HEK293 (cell line): ENCODE measurements at regions not wholly inside any gene's neighbourhood (a gene's known extent, or its start where the extent isn't known, plus 50 kb on each side); places are given as distances from the start of the nearest gene placed in this dataset.
"Not testable (repeated sequence)": the region's sequence is repeated elsewhere in the genome, so short reads cannot be mapped to it uniquely, and the experiment has no call there.

Experiments
- CTCF ChIA-PET: fragments of 350-600 bp; formaldehyde crosslinking; extraction: SDS; loops from one replicate; lab custom pipeline; 2021; ENCODE audit warnings: antibody characterized with exemption; lab: Yijun Ruan, JAX
- POLR2A ChIA-PET: fragments of 300-600 bp; formaldehyde crosslinking; extraction: SDS; loops from one replicate; lab custom pipeline; 2020; ENCODE audit warnings: antibody characterized with exemption, inconsistent platforms; lab: Yijun Ruan, JAX
- H3K27ac ChIP-seq: fragments of 200-500 bp; sonication (Bioruptor generic); 2 replicates; pipeline ENCODE4 v1.5.1; 2014; ENCODE audit warnings: low read depth, low read length, control low read depth, inconsistent platforms; ENCODE audit errors: extremely low read depth
- H3K36me3 ChIP-seq, 2 experiments: fragments of 200-500 bp in 1 of 2; sonication (Bioruptor generic) in 1 of 2; 1 replicate in 1 of 2; 2 replicates in 1 of 2; pipeline ENCODE4 v1.5.1; 2014 to 2017; ENCODE audit warnings: inconsistent platforms in 2 of 2, low read length in 2 of 2; ENCODE audit not compliant: control insufficient read depth in 2 of 2, insufficient read depth in 1 of 2
- H3K4me1 ChIP-seq: fragments of 200-500 bp; sonication (Bioruptor generic); 2 replicates; pipeline ENCODE4 v1.5.1; 2014; ENCODE audit warnings: mild to moderate bottlenecking, low read length, inconsistent platforms; ENCODE audit not compliant: control insufficient read depth, insufficient read depth
- H3K4me3 ChIP-seq: 2 replicates; pipeline ENCODE4 v1.5.1; 2011; ENCODE audit warnings: low read depth, mild to moderate bottlenecking, control low read depth, low read length, moderate library complexity
- H3K9me3 ChIP-seq: fragments of 200-500 bp; sonication (Bioruptor generic); 2 replicates; pipeline ENCODE4 v1.5.1; 2014; ENCODE audit warnings: low read depth, low read length, inconsistent platforms; ENCODE audit not compliant: control insufficient read depth, insufficient read depth
- HOXD13 ChIP-seq: sonication (generic); formaldehyde crosslinking; IDR thresholded peaks from 2 replicates; pipeline ENCODE4 v1.8.0; 2022; ENCODE audit warnings: missing genetic modification reagents, borderline replicate concordance
- KLF16 ChIP-seq: fragments of 450-650 bp; formaldehyde crosslinking; IDR thresholded peaks from 2 replicates; pipeline ENCODE4 v1.5.1; 2017; ENCODE audit warnings: missing biosample characterization, missing genetic modification characterization
- ZBTB10 ChIP-seq: fragments of 450-650 bp; formaldehyde crosslinking; IDR thresholded peaks from 2 replicates; pipeline ENCODE4 v1.5.1; 2016; ENCODE audit warnings: missing biosample characterization, missing genetic modification characterization
- ZNF121 ChIP-seq: fragments of 450-650 bp; formaldehyde crosslinking; IDR thresholded peaks from 2 replicates; pipeline ENCODE4 v1.5.1; 2016; ENCODE audit warnings: missing biosample characterization, missing genetic modification characterization
- ZNF175 ChIP-seq: fragments of 450-650 bp; formaldehyde crosslinking; IDR thresholded peaks from 2 replicates; pipeline ENCODE4 v1.5.1; 2016; ENCODE audit warnings: missing biosample characterization, missing genetic modification characterization
- ZNF202 ChIP-seq: fragments of 450-650 bp; formaldehyde crosslinking; IDR thresholded peaks from 2 replicates; pipeline ENCODE4 v1.5.1; 2016; ENCODE audit warnings: missing biosample characterization, missing genetic modification characterization, borderline replicate concordance
- ZNF394 ChIP-seq: fragments of 450-650 bp; formaldehyde crosslinking; IDR thresholded peaks from 2 replicates; pipeline ENCODE4 v1.5.1; 2016; ENCODE audit warnings: missing biosample characterization, missing genetic modification characterization, mild to moderate bottlenecking, moderate library complexity, borderline replicate concordance
- ZNF530 ChIP-seq: fragments of 450-650 bp; formaldehyde crosslinking; IDR thresholded peaks from 2 replicates; pipeline ENCODE4 v1.5.1; 2016; ENCODE audit warnings: low read depth, missing biosample characterization, missing genetic modification characterization
- ZNF571 ChIP-seq: fragments of 450-650 bp; formaldehyde crosslinking; IDR thresholded peaks from 2 replicates; pipeline ENCODE4 v1.5.0; 2017; ENCODE audit warnings: missing biosample characterization, missing genetic modification characterization
- ZNF580 ChIP-seq: fragments of 450-650 bp; formaldehyde crosslinking; IDR thresholded peaks from 2 replicates; pipeline ENCODE4 v1.5.1; 2016; ENCODE audit warnings: missing biosample characterization, missing genetic modification characterization
- TF ChIP-seq, protein P1 (sequence below): fragments of 450-650 bp; formaldehyde crosslinking; IDR thresholded peaks from 2 replicates; pipeline ENCODE4 v1.5.1; 2016; ENCODE audit warnings: missing biosample characterization, missing genetic modification characterization, low read depth
- TF ChIP-seq, protein P2 (sequence below): fragments of 450-650 bp; formaldehyde crosslinking; IDR thresholded peaks from 2 replicates; pipeline ENCODE4 v1.5.1; 2017; ENCODE audit warnings: missing biosample characterization, missing genetic modification characterization
- TF ChIP-seq, protein P3 (sequence below): fragments of 450-650 bp; formaldehyde crosslinking; IDR thresholded peaks from 2 replicates; pipeline ENCODE4; 2016; ENCODE audit warnings: missing biosample characterization, missing genetic modification characterization
- TF ChIP-seq, protein P4 (sequence below): fragments of 450-650 bp; formaldehyde crosslinking; IDR thresholded peaks from 2 replicates; pipeline ENCODE4 v1.5.1; 2016; ENCODE audit warnings: missing biosample characterization, missing genetic modification characterization
- TF ChIP-seq, protein P5 (sequence below): fragments of 450-650 bp; formaldehyde crosslinking; IDR thresholded peaks from 2 replicates; pipeline ENCODE4 v1.5.1; 2016; ENCODE audit warnings: missing biosample characterization, missing genetic modification characterization

- TF ChIP-seq, protein P1, sequence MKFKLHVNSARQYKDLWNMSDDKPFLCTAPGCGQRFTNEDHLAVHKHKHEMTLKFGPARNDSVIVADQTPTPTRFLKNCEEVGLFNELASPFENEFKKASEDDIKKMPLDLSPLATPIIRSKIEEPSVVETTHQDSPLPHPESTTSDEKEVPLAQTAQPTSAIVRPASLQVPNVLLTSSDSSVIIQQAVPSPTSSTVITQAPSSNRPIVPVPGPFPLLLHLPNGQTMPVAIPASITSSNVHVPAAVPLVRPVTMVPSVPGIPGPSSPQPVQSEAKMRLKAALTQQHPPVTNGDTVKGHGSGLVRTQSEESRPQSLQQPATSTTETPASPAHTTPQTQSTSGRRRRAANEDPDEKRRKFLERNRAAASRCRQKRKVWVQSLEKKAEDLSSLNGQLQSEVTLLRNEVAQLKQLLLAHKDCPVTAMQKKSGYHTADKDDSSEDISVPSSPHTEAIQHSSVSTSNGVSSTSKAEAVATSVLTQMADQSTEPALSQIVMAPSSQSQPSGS = no peak
Measured at GRCh38 chr4:125649452-125649851, 334.7 kb downstream of the FAT4 start (continued).

GRCh38 chr4:125650557-125650956, 335.8 kb downstream of the FAT4 start:
- POLR2A ChIA-PET = no interaction called here
- TF ChIP-seq ZNF580 (tag by site-specific recombination) (no peak), ZNF121 (no peak), ZNF571 (tag by site-specific recombination) (no peak), ZBTB10 (tag by site-specific recombination) (no peak), ZNF175 (no peak), ZNF394 (tag by site-specific recombination) (no peak), KLF16 (no peak), ZNF202 (tag by site-specific recombination) (no peak), ZNF530 (no peak), HOXD13 (no peak)
- TF ChIP-seq, protein P2, sequence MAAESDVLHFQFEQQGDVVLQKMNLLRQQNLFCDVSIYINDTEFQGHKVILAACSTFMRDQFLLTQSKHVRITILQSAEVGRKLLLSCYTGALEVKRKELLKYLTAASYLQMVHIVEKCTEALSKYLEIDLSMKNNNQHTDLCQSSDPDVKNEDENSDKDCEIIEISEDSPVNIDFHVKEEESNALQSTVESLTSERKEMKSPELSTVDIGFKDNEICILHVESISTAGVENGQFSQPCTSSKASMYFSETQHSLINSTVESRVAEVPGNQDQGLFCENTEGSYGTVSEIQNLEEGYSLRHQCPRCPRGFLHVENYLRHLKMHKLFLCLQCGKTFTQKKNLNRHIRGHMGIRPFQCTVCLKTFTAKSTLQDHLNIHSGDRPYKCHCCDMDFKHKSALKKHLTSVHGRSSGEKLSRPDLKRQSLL (tag by site-specific recombination) = no peak
- TF ChIP-seq, protein P3, sequence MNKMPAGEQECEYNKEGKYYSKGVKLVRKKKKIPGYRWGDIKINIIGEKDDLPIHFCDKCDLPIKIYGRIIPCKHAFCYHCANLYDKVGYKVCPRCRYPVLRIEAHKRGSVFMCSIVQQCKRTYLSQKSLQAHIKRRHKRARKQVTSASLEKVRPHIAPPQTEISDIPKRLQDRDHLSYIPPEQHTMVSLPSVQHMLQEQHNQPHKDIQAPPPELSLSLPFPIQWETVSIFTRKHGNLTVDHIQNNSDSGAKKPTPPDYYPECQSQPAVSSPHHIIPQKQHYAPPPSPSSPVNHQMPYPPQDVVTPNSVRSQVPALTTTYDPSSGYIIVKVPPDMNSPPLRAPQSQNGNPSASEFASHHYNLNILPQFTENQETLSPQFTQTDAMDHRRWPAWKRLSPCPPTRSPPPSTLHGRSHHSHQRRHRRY (tag by site-specific recombination) = no peak
- TF ChIP-seq, protein P4, sequence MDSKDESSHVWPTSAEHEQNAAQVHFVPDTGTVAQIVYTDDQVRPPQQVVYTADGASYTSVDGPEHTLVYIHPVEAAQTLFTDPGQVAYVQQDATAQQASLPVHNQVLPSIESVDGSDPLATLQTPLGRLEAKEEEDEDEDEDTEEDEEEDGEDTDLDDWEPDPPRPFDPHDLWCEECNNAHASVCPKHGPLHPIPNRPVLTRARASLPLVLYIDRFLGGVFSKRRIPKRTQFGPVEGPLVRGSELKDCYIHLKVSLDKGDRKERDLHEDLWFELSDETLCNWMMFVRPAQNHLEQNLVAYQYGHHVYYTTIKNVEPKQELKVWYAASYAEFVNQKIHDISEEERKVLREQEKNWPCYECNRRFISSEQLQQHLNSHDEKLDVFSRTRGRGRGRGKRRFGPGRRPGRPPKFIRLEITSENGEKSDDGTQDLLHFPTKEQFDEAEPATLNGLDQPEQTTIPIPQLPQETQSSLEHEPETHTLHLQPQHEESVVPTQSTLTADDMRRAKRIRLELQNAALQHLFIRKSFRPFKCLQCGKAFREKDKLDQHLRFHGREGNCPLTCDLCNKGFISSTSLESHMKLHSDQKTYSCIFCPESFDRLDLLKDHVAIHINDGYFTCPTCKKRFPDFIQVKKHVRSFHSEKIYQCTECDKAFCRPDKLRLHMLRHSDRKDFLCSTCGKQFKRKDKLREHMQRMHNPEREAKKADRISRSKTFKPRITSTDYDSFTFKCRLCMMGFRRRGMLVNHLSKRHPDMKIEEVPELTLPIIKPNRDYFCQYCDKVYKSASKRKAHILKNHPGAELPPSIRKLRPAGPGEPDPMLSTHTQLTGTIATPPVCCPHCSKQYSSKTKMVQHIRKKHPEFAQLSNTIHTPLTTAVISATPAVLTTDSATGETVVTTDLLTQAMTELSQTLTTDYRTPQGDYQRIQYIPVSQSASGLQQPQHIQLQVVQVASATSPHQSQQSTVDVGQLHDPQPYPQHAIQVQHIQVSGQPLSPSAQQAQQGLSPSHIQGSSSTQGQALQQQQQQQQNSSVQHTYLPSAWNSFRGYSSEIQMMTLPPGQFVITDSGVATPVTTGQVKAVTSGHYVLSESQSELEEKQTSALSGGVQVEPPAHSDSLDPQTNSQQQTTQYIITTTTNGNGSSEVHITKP = no peak
- TF ChIP-seq, protein P5, sequence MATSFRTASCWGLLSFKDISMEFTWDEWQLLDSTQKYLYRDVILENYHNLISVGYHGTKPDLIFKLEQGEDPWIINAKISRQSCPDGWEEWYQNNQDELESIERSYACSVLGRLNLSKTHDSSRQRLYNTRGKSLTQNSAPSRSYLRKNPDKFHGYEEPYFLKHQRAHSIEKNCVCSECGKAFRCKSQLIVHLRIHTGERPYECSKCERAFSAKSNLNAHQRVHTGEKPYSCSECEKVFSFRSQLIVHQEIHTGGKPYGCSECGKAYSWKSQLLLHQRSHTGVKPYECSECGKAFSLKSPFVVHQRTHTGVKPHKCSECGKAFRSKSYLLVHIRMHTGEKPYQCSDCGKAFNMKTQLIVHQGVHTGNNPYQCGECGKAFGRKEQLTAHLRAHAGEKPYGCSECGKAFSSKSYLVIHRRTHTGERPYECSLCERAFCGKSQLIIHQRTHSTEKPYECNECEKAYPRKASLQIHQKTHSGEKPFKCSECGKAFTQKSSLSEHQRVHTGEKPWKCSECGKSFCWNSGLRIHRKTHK = no peak
- H3K4me1 ChIP-seq = no peaks in the 10 kb centered on the region
- CTCF ChIA-PET = no interaction called here
- no peaks in the 10 kb centered on the region for H3K36me3 ChIP-seq
- H3K27ac ChIP-seq = no peak overlapping the region
- no peak overlapping the region for H3K4me3 ChIP-seq
- no peaks in the 10 kb centered on the region for H3K9me3 ChIP-seq

GRCh38 chr4:125651707-125652357, 337.1 kb downstream of the FAT4 start:
- H3K4me3 ChIP-seq, POLR2A ChIA-PET, CTCF ChIA-PET, H3K36me3 ChIP-seq, H3K4me1 ChIP-seq, H3K27ac ChIP-seq, H3K9me3 ChIP-seq: not testable (repeated sequence)
